NCI-H128 (cell line): ENCODE measurements at regions not wholly inside any gene's neighbourhood (a gene's known extent, or its start where the extent isn't known, plus 50 kb on each side); places are given as distances from the start of the nearest gene placed in this dataset.

ENCODE experiments used
- DNase-seq: peaks from one replicate; lab custom pipeline; 2025; ENCODE audit not compliant: unreplicated experiment; lab: John Stamatoyannopoulos, UW

DNA sequence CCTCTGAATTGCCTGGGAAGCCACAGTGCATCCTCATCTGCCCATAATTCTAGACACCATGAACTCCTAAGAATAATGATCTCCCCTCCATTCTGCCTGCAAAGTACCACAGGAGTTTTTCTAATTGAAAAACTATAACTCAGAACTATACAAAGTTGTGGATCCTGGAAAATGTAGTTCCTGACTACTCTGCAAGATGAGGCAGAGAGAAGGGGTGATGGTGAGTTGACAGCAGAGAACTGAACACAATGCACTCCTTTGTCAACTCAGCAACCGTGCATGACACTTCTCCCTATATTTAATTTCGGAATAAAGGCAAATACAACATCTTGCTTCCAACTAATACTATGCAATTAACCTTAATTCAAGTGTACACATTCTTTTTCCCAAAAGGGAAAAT, 471.1 kb upstream of the FAM98A start:
- DNase-seq = no peak

DNA sequence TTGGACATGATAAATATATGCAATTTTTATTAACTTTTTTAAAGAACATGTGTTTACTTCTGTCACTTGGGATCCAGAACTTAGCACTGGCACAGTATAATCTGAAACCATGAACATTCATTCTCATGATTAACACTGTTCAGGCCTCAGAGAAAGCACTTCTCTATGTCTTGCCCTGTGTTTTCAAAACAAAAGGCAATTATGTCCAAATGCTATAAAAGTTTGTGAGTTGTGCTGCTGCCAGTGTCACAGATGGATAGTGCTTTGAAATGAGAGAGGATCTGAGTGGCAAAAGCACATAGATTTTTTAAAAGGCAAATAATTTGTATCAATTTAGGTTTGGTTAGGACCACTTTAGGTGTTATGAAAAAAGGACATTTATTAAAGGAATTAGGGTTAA, 470.5 kb upstream of the FAM98A start:
- no peak for DNase-seq

DNA sequence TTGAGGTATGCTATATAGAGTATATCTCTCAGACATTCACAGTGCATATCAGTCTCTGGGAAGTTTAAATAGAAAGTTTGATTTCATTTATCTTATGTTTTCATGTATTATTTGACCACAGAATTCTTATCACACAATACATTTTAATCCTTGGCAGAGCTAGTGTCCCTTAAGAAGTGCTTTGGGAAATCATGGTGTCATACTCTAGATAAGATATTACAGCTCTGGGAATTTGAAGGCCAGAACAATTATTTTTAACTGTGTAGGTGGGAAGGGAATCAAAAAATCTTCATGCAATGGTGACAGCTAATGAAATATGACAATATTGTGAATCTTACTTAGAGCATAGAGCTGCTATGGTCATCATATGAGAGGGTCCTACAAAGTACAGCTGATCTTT, 451.3 kb upstream of the FAM98A start:
- no peak for DNase-seq

DNA sequence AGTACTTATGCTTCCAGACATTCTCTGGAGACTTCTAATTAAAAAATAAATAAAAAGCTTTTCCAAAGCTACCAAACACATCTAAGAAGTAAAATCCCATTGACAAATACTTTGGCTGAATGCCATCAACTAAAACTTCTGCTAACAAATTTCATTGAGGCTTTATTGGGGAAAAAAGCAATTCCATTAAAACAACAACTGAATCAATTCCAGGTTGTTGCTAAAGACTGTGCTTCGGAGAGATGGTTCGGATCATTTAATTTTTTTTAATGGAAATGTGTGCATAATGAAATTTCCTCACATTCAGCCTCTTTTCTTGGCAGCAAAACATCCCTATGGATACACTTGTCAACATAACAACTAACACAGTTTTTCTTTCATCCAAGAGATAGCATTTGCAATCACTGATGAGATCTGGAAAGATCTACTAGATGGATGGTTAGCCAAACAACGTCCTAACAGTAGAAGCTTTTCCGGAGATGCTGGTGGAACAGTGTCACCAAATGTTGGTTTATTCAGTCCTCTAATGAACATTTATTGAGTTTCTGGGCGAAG, 446.1 kb upstream of the FAM98A start:
- no peak for DNase-seq

DNA sequence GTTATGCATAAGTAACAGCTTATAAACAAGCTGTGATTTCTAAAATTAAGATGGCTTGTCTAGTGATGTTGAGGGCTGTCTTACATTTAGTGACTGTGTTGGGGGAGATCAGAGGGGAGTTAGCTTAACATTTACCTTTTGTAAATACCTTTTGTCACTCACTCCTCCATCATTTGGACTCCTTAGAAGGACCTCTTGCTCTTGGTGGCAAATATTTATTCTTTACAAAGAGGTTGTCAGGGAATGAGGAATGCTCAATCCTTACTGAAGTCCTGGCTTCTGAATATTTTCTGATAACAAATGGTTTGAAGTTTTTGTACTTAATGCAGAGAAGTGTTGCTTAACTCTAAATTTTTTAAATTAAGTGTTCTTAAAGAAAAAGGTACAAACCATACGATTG, 438.8 kb upstream of the FAM98A start:
- no peak for DNase-seq

DNA sequence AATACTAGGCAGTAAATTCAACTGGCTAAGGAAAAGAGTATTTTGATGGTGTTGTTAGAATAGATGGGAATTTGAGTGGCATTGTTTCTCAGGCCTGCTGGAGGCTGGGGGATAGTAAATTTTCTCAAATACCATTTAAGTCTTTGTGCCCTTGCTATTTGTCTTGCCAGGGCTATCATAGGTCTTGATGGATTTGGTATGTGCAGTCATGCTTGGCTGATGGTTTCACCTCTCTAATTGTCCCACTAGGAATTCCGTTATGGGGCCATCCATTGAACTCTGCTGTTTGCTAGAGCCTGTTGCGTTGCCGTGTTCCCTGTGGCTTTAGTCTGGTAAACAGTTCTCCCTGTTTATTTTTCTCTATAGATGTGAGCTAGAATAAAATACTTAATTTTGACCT, 438.1 kb upstream of the FAM98A start:
- DNase-seq = no peak

DNA sequence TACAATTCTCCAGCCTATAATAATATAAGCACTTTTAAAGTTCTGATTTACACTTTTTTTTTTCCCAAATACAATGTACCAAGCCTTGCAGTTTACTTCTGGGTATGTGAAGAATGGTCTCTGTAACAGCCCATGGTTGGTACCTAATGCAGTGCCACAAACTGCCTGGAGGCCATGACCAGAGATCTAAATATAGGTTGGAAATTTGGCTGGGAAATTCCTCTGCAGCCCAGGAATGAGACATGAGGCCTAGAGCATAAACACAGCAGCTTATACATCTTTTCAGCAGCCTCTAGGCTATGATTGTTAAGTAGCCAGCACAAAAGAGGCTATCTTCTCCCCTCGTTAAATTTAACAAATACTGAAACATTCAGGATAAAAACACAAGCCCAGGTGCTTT, 432.0 kb upstream of the FAM98A start:
- no peak for DNase-seq

DNA sequence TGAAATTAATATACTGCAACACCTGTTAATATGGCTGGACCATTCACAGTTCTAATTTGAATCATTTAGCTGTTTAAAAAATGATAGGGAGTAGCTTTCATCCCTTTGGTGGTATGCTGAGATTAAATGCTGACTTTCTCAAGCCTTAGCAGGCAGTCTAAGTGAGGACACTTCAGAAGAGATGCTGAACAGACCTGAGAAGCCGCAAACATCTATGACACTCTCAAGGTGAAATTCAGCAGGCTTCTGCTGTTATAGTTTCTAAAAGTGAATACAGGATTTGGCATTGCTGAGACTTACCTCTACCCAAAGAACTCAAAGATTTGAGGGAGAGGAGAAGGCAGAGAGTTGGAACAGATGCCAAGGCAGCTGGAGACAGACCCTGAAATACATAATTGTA, 431.2 kb upstream of the FAM98A start:
- DNase-seq = no peak

DNA sequence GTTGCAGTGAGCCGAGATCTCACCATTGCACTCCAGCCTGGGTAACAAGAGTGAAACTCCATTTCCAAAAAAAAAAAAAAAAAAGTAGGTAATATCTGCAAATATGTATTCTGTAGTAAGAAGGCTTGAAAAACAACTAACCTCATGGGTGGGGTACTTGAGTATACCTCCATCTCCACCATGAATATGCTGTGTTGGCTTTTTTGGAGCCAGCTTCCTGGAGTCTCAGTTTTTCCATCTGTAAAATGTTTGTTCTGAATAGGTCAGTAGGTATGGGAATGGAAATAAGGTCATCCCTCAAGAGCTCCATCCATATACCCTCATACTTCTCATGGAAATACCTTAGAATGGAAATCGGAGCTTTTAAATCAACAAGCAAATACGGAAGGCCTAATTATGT, 430.0 kb upstream of the FAM98A start:
- no peak for DNase-seq

DNA sequence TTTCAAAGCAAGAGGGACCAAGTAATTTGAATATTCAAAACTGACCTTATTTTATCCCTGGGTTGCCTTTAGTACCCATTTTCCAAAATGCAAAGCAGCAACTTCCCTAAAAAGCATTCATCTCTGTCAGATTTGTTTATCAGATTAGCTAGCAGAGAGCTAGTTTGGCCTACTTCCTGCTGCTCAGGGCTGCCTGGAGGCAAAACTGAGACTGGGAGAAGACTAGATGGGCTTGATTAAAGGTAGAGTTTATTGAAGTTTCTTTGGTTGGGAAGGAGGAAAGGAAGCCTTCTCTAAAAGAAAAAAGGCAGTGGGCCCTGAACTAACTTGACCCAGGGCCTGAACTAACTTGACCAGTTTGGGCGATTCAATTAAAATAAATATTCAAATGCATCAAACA, 426.1 kb upstream of the FAM98A start:
- DNase-seq = no peak

DNA sequence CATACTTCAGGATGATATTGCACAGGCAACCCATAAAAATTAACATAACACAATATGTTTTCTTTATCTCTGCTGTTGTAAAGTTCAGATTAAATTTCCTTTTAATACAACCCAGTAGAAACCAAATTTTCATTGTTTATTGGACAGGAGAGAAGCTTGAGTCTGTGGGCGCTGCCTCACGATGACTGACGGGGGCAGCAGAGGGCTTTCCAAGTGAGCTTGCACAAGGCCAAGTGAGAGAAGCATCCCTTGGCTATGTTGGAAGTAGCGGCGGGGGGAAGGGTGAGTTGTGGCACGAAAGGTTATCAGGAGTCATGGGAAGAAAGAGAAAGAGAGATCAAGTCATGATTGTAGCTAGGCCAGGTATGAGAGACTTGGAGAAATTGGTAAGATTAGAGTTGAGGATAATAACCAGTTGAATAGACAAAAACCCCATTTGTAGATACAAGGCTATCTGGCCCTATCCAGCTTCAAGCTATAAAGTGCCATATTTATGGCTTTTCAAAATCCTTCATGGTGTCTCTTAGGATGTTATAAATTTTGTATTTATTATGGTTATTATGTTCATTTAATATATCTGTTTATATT, 413.7 kb upstream of the FAM98A start:
- no peak for DNase-seq

DNA sequence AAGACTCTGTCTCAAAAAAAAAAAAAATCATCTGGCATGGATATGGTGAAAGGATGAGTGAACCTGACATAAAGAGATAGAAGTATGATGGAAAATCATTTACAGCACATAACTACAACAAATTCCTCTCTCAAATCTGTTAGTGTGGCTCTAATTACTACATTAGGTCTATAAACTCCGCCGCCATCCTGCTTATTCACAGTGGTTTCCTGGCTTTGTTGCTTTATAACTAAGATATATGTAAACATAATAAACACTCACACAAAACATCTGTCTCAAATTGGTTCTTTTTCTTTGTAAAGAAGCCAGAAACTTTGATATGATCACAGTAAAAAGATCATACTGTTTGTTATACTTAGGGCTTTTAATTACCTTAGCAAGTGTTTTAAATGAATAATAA, 412.6 kb upstream of the FAM98A start:
- DNase-seq = no peak

DNA sequence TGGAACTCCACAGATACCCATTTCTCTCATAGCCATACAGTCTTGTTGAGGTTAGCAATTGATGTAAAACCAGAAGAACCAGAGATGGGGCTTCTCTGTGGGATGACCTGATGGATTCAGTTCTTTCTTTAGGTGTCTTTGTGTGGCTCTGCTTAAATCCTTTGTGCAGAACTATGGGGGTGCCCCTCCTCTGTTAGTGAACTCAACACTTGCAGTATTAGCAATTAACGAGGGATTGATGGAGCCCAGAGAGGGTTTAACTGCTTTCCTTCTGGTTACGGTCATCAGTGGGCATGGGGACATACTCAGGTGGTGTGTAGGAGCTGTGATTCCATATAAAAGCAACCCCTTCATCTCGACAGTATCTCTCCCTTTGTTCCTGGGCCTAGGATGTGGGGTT, 406.8 kb upstream of the FAM98A start:
- no peak for DNase-seq

DNA sequence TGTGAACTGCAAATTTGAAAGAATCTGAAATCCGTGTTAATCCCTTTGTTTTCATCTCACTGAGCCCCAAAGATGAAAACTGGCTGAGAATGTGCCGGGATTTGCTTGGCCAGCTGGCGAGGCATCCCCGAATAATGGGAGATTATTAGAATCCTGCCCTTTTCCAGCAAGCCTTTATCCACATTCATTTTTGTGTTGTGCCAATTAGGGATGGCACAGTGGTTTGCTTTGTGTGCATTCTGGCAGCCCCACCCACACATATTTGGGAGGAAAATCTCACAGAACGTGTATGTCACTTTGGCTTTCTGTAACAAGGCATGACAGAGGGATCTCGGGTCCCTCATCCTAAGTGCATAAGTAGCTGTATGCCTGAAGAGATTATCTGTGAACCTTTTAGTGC, 405.8 kb upstream of the FAM98A start:
- no peak for DNase-seq

DNA sequence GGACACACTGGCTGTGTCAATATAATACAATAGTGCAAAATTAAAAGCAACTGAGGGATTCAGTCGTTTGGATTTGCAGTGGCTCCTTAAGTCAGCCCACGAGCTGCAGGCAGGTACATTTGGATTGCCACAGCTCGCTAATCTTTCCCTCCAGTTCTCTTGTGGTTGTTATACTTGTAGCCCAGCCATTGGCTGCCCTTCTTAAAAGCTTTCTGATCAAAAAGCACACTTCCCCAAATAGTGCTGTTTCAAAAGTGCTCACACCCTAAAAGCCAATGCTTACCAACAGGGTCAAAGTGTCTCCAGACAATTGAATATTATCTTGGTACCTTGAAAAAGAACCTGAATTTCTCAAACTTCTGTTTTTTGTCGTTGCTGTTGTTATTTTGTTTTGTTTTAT, 404.7 kb upstream of the FAM98A start:
- DNase-seq = no peak

DNA sequence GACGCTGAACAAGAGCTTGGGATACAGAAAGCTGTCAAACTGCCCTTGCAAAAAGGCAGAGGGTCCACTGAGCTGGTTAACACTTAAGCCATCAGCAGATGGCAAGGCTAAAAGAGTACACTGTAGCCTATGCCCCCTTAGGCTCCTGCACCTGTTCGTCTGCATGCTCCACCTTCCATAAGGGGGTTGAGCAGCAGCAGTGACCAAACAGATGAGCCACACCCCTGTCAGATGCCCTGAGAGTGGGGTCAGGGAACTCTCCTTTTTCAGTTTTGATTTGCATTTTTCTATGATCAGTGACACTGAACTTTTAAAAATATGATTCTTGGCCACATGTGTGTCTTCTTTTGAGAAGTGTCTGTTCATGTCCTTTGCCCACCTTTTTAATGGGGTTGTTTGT, 402.5 kb upstream of the FAM98A start:
- no peak for DNase-seq

DNA sequence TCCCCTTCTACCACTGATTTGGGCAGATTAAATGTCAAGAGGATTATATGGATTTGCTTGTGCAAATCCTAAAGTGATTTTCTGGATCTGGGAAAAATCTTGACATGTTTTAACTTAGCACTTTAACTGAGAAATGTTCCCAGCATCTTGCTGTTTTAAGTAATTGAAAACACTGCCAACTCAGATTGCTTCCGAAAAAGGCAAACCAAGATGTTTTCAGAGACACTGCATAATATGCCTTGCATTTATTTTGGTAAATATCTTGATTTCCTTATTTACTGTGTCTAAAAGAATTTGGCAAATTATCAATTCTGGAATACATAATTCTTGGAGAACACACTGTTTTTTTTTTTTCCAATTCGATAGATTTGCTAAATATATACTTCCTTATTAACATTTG, 385.0 kb upstream of the FAM98A start:
- DNase-seq = no peak

DNA sequence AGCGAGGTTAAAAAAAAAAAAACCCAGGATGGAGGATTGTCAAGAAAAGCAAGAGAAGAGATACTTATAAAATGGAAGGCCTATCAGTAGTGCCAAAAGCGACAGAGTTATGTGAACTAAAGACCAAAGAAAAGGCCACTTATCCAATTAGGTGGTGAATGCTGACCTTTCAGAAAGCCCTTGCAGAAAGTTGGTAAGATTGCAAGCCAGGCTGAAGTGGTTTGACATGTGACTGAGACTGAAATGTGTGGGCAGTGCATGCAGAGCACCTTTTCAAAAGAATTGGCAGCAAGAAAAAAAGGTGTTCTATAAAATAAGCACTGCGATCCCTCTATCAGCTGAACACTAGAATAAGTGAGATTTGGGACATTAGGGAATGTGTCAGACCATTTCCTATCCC, 379.4 kb upstream of the FAM98A start:
- DNase-seq = no peak

DNA sequence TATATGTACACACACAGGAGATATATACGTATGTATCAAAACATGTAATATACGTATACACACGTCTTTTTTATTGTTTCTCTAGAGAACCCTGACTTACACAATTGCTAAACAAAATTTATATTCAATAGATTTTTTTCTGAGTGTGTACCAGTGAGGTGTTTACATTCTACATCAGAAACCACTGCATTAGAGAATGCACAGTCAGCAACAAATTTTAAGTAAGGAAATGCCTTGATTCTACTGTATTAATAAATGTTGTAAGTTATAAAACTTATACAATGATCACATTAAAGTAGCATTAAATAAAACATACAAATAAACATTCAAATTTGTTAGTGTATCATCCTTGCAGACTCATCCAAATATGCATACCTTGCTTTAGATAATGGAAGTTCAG, 376.4 kb upstream of the FAM98A start:
- no peak for DNase-seq

DNA sequence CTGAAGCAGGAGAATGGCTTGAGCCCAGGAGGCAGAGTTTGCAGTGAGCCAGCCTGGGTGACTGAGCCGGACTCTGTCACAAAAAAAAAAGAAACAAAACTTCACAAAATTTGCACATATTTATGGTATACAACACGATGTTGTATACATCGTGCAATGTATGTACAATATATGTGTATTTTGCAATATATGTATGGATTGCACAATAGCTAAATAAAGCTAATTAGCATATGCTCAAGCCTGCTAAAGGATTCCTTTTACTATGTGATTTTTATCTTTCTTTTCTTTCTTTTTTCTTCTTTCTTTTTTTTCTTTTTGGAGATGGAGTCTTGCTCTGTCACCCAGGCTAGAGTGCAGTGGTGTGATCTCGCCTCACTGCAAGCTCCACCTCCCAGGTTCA, 368.0 kb upstream of the FAM98A start:
- DNase-seq = no peak

DNA sequence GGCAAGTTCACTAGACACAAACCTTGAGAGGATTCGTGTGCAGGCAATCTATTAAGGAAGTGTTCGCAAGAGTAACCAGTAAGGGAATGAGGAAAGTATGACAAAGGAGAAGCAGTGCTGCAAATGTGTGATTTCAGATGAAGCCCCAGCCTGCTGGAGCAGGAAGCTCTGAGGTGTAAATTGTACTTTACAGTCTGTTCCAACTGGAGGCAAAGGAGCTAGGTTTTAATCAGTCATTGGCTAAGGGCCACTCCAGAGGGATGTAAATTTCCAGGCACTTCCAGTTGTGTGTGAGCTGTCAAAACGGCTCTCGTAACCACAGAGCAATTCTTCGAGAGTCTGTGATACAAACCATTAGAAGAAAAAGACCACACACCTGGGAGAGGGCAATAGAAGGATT, 359.5 kb upstream of the FAM98A start:
- no peak for DNase-seq

DNA sequence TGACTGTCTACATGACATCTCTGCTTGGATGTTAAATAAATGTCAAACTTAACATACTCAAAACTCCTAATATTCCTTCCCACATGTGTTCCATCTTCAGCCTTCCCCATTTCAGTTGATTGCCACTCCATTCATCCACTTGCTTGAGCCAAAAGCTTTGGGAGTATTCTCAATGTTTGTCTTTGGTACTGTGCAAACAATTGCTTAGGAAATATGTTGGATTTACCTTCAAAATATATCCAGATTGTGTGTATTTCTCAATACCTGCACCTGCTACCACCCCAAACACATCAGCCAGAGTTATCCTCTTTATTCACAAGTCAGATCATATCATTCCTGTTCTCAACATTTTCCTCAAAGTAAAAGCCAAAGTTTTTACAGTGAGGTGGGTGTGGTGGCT, 350.3 kb upstream of the FAM98A start:
- DNase-seq = no peak

DNA sequence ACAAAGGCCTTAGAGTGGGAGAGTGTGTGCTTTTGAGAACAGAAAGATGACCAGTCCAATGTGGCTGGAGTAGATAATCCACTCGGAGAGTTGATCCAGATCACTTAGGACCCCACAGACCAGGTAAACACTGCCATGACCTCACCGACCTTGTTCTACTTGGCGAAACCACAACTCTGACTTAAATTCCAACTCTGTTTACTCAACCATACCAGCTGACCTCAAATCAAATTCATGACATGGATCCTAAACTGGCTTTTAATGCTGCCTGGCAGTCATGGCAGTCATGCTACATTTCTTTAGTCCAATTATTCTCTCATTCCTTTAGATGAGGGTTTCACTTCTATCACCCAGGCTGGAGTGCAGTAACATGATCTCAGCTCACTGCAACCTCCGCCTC, 347.1 kb upstream of the FAM98A start:
- DNase-seq = no peak

DNA sequence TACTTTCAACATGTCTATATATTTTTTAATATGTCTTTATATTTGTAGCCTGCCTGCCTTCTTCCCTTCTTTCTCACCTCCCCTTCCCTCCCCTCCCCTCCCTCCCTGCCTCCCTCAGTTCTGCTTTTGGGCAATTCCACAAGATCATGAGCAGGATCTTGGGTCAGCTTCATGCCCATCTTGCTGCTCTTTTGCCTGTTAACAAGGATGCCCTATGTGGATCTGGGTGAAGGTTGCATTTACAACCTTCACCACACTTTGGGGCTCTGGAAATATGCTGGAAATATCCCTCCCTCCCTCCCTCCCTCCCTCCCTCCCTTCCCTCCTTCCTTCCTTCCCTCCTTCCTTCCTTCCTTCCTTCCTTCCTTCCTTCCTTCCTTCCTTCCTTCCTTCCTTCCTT, 334.1 kb upstream of the FAM98A start:
- DNase-seq = no peak
